K562 (cell line): ENCODE measurements at regions not wholly inside any gene's neighbourhood (a gene's known extent, or its start where the extent isn't known, plus 50 kb on each side); places are given as distances from the start of the nearest gene placed in this dataset.

ENCODE experiments used
- ATAC-seq: fragments of 200-7000 bp; cut with Tn5 transposase; 3 replicates; pipeline ENCODE4 v1.9.1; 2020; ENCODE audit warnings: moderate library complexity
- BruUV-seq: library from RNA; stranded (reverse); fragments of 400-500 nt; replicated peaks from 2 replicates; lab custom pipeline; 2021; lab: Mats Ljungman, UMichigan
- CTCF ChIA-PET: fragments of 300-600 bp; formaldehyde crosslinking; extraction: SDS; loops from one replicate; lab custom pipeline; 2021; ENCODE audit warnings: low intra/inter-chr PET ratio; lab: Yijun Ruan, JAX
- POLR2A ChIA-PET: fragments of 300-600, 350-650 bp; sonication (Branson Sonifier 250); formaldehyde crosslinking; extraction: SDS; loops from one replicate; lab custom pipeline; 2021; ENCODE audit warnings: antibody characterized with exemption, inconsistent platforms; lab: Yijun Ruan, JAX
- DNase-seq, 4 experiments: peaks; one replicate each; pipeline versions ENCODE4 v3.0.0 to v3.0.0-alpha.2; 2011 to 2018; ENCODE audit warnings: low spot score in 3 of 4, mixed read lengths in 3 of 4; ENCODE audit errors: extremely low read depth in 1 of 4
- FAIRE-seq: peaks from 2 replicates; lab custom pipeline; 2011; peaks lifted over from hg19 to GRCh38; lab: Jason Lieb, UNC
- H2AFZ ChIP-seq: 2 replicates; pipeline ENCODE4 v1.6.0; 2011; ENCODE audit warnings: low read depth, low read length, control low read depth, inconsistent platforms
- H3K27ac ChIP-seq: fragments of 200-600 bp; 3 replicates; pipeline ENCODE4 v1.8.0; 2011; ENCODE audit warnings: low read depth, mild to moderate bottlenecking, control low read depth, inconsistent platforms, low read length, moderate library complexity, mixed read lengths; ENCODE audit errors: extremely low read depth
- H3K27me3 ChIP-seq, 2 experiments: fragments of 300-600 bp in 1 of 2; 2 replicates in 1 of 2; 3 replicates in 1 of 2; pipeline versions ENCODE4 v1.6.0 to v1.8.0; 2011; ENCODE audit warnings: inconsistent platforms in 2 of 2, low read length in 2 of 2, mild to moderate bottlenecking in 1 of 2, mixed read lengths in 1 of 2, moderate library complexity in 1 of 2; ENCODE audit not compliant: control insufficient read depth in 2 of 2, insufficient read depth in 2 of 2
- H3K36me3 ChIP-seq: fragments of 300-600 bp; 3 replicates; pipeline ENCODE4 v1.8.0; 2011; ENCODE audit warnings: mild to moderate bottlenecking, low read length, inconsistent platforms; ENCODE audit not compliant: control insufficient read depth, insufficient read depth
- H3K4me1 ChIP-seq, 2 experiments: fragments of 200-600 bp in 1 of 2; replicated peaks in 1 of 2; 2 replicates in 1 of 2; 3 replicates in 1 of 2; pipeline versions ENCODE4 v1.5.1 to v1.8.0; 2011; ENCODE audit warnings: inconsistent platforms in 2 of 2, low read length in 2 of 2, mild to moderate bottlenecking in 1 of 2, mixed read lengths in 1 of 2, moderate library complexity in 1 of 2; ENCODE audit not compliant: control insufficient read depth in 2 of 2, insufficient read depth in 2 of 2
- H3K4me2 ChIP-seq: 2 replicates; pipeline ENCODE4 v1.6.1; 2011; ENCODE audit warnings: low read length, control low read depth, inconsistent platforms, mixed read lengths; ENCODE audit not compliant: insufficient read depth
- H3K4me3 ChIP-seq: fragments of 200-600 bp; sonication (generic), shearing (Covaris generic); 2 replicates; pipeline ENCODE4 v1.5.1; 2016; ENCODE audit warnings: control low read depth, inconsistent platforms
- H3K79me2 ChIP-seq: fragments of 200-600 bp; 3 replicates; pipeline ENCODE4 v1.8.0; 2011; ENCODE audit warnings: low read length, inconsistent platforms; ENCODE audit not compliant: control insufficient read depth, insufficient read depth
- H3K9ac ChIP-seq, 2 experiments: 2 replicates each; pipeline versions ENCODE4 v1.6.0 to v1.6.1; 2011; ENCODE audit warnings: low read depth in 2 of 2, low read length in 2 of 2, control low read depth in 1 of 2, inconsistent platforms in 1 of 2, mild to moderate bottlenecking in 1 of 2, mixed read lengths in 1 of 2; ENCODE audit not compliant: insufficient read depth in 1 of 2
- H3K9me1 ChIP-seq: one replicate; pipeline ENCODE4 v1.6.0; 2011; ENCODE audit warnings: inconsistent platforms, mild to moderate bottlenecking, low read length, moderate library complexity; ENCODE audit not compliant: control insufficient read depth, insufficient read depth
- H3K9me3 ChIP-seq: replicated peaks from 2 replicates; pipeline ENCODE4 v1.5.1; 2011; ENCODE audit warnings: low read depth, low read length, inconsistent platforms; ENCODE audit not compliant: control insufficient read depth, insufficient read depth
- H4K20me1 ChIP-seq: replicated peaks from 2 replicates; pipeline ENCODE4 v1.6.1; 2011; ENCODE audit warnings: low read length, inconsistent platforms, mixed read lengths; ENCODE audit not compliant: control insufficient read depth, insufficient read depth
- CLOCK ChIP-seq: fragments of 250-450 bp; sonication (Bioruptor Pico); IDR thresholded peaks from 2 replicates; pipeline ENCODE4 v1.4.0; 2020; ENCODE audit warnings: mild to moderate bottlenecking, moderate library complexity, borderline replicate concordance
- CREB1 ChIP-seq, 2 experiments: sonication (generic) in 1 of 2; formaldehyde crosslinking in 1 of 2; IDR thresholded peaks; 2 replicates each; pipeline versions ENCODE4 v1.6.1 to v1.8.0; 2012 to 2022; ENCODE audit warnings: inconsistent platforms in 1 of 2, mild to moderate bottlenecking in 1 of 2, missing genetic modification reagents in 1 of 2, moderate library complexity in 1 of 2
- E4F1 ChIP-seq: fragments of 250-450 bp; sonication (Bioruptor Pico); IDR thresholded peaks from 2 replicates; pipeline ENCODE4 v1.5.0; 2021; ENCODE audit warnings: mild to moderate bottlenecking, borderline replicate concordance
- MXD1 ChIP-seq: fragments of 250-450 bp; sonication (Bioruptor Pico); IDR thresholded peaks from 2 replicates; pipeline ENCODE4 v1.8.0; 2021; ENCODE audit warnings: borderline replicate concordance, mild to moderate bottlenecking, moderate library complexity; ENCODE audit not compliant: poor library complexity, severe bottlenecking
- NFIC ChIP-seq: fragments of 450-650 bp; IDR thresholded peaks from 2 replicates; pipeline ENCODE4 v1.6.1; 2017; ENCODE audit warnings: mild to moderate bottlenecking, inconsistent platforms
- RB1 ChIP-seq: fragments of 450-650 bp; IDR thresholded peaks from 2 replicates; pipeline ENCODE4 v1.6.1; 2017; ENCODE audit warnings: low read depth, mild to moderate bottlenecking
- SNAPC5 ChIP-seq: fragments of 250-450 bp; sonication (Bioruptor Pico); IDR thresholded peaks from 2 replicates; pipeline ENCODE4 v1.8.0; 2021; ENCODE audit warnings: moderate library complexity, mild to moderate bottlenecking, inconsistent platforms
- TAF9B ChIP-seq: fragments of 450-650 bp; IDR thresholded peaks from 2 replicates; pipeline ENCODE4 v1.6.1; 2018; ENCODE audit warnings: mild to moderate bottlenecking; ENCODE audit not compliant: partially characterized antibody
- USF1 ChIP-seq: sonication (generic); formaldehyde crosslinking; IDR thresholded peaks from 2 replicates; pipeline ENCODE4 v1.9.0; 2022; ENCODE audit warnings: mild to moderate bottlenecking, missing genetic modification reagents
- ZKSCAN1 ChIP-seq: fragments of 150-350 bp; IDR thresholded peaks from 2 replicates; pipeline ENCODE4 v1.6.1; 2016; ENCODE audit warnings: low read depth, low read length
- WGBS: fragments of 100-300 bp; shearing (Covaris generic); methylation state at CpG from one replicate; pipeline ENCODE4 v1.1.6; 2016; ENCODE audit warnings: low coverage, mixed read lengths; ENCODE audit not compliant: insufficient coverage; ENCODE audit errors: missing lambda C conversion rate; 5-methylcytosine and 5-hydroxymethylcytosine counted together
- in situ Hi-C: fragments of 300-500 bp; cut with MboI; formaldehyde crosslinking; loops from 4 replicates; pipeline ENCODE4 v1.15.0; 2018; ENCODE audit warnings: inconsistent platforms, mixed read lengths
- intact Hi-C: fragments of 100-400 bp; cut with micrococcal nuclease; formaldehyde crosslinking; loops from 2 replicates; pipeline ENCODE4 v1.14.2; 2022

GRCh38 chr4:154158361-154159155 lies 333.0 kb downstream of the DCHS2 start (continued):
- TF ChIP-seq USF1 (CRISPR knock-in tag), result no peak
- TF ChIP-seq NFIC, result no peak
- TF ChIP-seq TAF9B, result no peak
- no peak for TF ChIP-seq CREB1 (IDR thresholded peaks at IDR 0.05)
- TF ChIP-seq CREB1 (CRISPR knock-in tag; IDR thresholded peaks at IDR 0.05), result no peak
- no peak for TF ChIP-seq RB1
- no peak for TF ChIP-seq MXD1
- TF ChIP-seq SNAPC5, result no peak

- Histone ChIP-seq H3K9me3 (no peaks in the 10 kb centered on the region), H3K27me3 (no peaks in the 10 kb centered on the region), H3K4me2 (no peak overlapping the region), H3K4me3 (no peak overlapping the region), H3K9ac (no peak overlapping the region), H3K9me1 (no peaks in the 10 kb centered on the region), H3K4me1 (no peaks in the 10 kb centered on the region), H3K36me3 (no peaks in the 10 kb centered on the region), H3K27ac (no peak overlapping the region), H2AFZ (no peak overlapping the region), H4K20me1 (no peaks in the 10 kb centered on the region), H3K79me2 (no peaks in the 10 kb centered on the region)
- ATAC-seq, result no peak
- in situ Hi-C loops (no loop called here), intact Hi-C loops (no loop called here)
- DNase-seq, result no peak
- CTCF ChIA-PET, result no interaction called here
- no TSS peak for BruUV-seq
- POLR2A ChIA-PET, result interaction anchor here (0.9 kb wide), 1 partner anchor 21 kb away, joined by 3 read pairs; no protein-coding TSS in a partner anchor
- FAIRE-seq, result no peak
- WGBS, result 2% methylated on average over 13 of the region's 13 CpGs
- TF ChIP-seq E4F1 (CRISPR knock-in tag), result no peak
- TF ChIP-seq ZKSCAN1, result no peak
- no peak for TF ChIP-seq CLOCK
Observed at GRCh38 chr4:154152546-154152945, 339.1 kb downstream of the DCHS2 start.
